ENCODE measurements at regions not wholly inside any gene's neighbourhood (a gene's known extent, or its start where the extent isn't known, plus 50 kb on each side); places are given as distances from the start of the nearest gene placed in this dataset.

DNA sequence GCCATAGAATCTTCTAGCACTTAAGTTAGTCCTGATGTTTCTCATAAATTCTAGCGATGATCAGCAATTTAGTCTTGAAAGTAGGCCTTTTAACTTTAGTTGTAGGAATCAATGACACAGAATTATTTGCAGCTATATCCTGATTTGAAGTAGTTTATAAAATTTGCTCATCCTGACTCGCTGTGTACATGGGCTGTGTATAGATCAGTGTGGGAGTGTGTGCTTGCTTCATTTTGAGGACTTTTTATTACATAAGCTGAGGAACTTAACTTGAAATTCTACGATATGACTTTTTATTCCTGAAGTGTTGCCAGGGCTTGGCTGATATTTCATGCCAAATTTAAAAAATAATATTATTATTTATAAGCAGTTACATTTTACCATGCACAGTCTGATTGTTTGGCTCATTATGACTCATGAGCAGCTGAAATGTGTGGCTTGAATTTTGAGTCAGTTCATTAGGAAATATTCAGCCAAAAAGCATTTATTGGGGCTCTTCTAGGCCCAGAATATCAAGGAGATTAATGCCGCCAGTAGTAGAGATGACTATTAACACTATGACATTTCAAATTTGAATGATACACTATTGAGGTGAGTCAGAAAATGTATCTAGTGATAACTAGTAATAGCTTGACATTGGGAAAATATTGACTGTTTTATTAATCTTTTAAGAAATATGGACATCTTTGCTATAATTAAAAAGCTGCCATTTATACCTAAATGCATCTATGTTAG is 128.9 kb upstream of the LIMCH1 start:
- 66 to 90% methylated on average over 4 of the region's 4 CpGs for WGBS, 2 donors
- Histone ChIP-seq H3K4me1 (peaks cover 0 to 18% (median 2%) of the 10 kb centered on the region in 4 donors), H3K27me3 (no peaks in the 10 kb centered on the region), H3K4me3 (no peak overlapping the region), H3K27ac (no peak overlapping the region), H3K9me3 (no peaks in the 10 kb centered on the region), H3K36me3 (no peaks in the 10 kb centered on the region)
- no peak for DNase-seq
- TF ChIP-seq, protein P1, sequence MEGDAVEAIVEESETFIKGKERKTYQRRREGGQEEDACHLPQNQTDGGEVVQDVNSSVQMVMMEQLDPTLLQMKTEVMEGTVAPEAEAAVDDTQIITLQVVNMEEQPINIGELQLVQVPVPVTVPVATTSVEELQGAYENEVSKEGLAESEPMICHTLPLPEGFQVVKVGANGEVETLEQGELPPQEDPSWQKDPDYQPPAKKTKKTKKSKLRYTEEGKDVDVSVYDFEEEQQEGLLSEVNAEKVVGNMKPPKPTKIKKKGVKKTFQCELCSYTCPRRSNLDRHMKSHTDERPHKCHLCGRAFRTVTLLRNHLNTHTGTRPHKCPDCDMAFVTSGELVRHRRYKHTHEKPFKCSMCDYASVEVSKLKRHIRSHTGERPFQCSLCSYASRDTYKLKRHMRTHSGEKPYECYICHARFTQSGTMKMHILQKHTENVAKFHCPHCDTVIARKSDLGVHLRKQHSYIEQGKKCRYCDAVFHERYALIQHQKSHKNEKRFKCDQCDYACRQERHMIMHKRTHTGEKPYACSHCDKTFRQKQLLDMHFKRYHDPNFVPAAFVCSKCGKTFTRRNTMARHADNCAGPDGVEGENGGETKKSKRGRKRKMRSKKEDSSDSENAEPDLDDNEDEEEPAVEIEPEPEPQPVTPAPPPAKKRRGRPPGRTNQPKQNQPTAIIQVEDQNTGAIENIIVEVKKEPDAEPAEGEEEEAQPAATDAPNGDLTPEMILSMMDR (IDR thresholded peaks at IDR 0.05) = no peak
- TF ChIP-seq POLR2AphosphoS5 (IDR thresholded peaks at IDR 0.05) = no peak
- TF ChIP-seq POLR2A (IDR thresholded peaks at IDR 0.05) = no peak
- TF ChIP-seq EP300 (IDR thresholded peaks at IDR 0.05) = no peak
- intact Hi-C loops (cut with DNase I) = no loop called here

DNA sequence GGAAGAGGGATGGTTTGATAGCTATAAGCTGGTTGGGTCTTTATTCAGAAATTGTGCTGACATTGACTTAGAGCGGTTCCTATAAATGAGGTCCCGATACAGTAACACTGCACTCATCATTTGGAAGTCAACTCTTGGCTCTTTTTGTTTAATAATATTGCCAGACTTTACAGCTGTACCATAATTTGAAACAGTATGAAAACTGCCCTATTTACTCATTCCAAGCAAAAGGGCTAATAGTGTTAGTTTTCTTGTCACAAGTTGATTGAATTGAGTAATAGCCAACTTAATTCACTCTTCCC is 128.4 kb upstream of the LIMCH1 start:
- DNase-seq = no peak
- H3K9me3 ChIP-seq = no peaks in the 10 kb centered on the region
- intact Hi-C loops (cut with DNase I) = no loop called here
- H3K4me3 ChIP-seq = no peak overlapping the region
- no peak overlapping the region for H3K27ac ChIP-seq
- 91 to 96% methylated on average over 2 of the region's 2 CpGs for WGBS, 2 donors
- H3K36me3 ChIP-seq = no peaks in the 10 kb centered on the region
- H3K27me3 ChIP-seq = no peaks in the 10 kb centered on the region
- no peak for TF ChIP-seq POLR2A (IDR thresholded peaks at IDR 0.05)
- no peak for TF ChIP-seq EP300 (IDR thresholded peaks at IDR 0.05)
- TF ChIP-seq, protein P1 (IDR thresholded peaks at IDR 0.05) = no peak
- no peak for TF ChIP-seq POLR2AphosphoS5 (IDR thresholded peaks at IDR 0.05)
- peaks cover 0 to 18% (median 2%) of the 10 kb centered on the region in 4 donors for H3K4me1 ChIP-seq

DNA sequence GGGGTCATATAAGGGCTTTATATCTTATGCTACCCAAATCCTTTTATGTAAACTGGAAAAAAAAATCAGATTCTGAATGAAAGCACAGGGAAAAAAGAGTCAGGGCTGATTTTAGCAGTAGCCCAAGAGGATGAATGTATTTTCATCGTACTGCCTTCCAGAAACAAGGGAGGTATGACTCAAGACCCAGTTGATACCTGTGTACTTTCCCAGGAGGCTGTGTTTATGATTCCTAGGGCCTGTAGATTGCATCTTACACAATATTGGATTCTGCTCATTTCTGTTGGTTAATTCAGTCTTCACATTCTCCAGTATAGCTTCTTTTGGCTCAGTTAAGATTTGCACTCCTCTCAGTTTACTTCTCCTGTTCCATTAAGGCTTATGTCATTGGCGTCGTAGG is 127.9 kb upstream of the LIMCH1 start:
- H3K36me3 ChIP-seq = no peaks in the 10 kb centered on the region
- no peaks in the 10 kb centered on the region for H3K9me3 ChIP-seq
- WGBS, 2 donors = 84 to 85% methylated on average over 3 of the region's 3 CpGs
- H3K4me1 ChIP-seq = peaks cover 0 to 18% (median 2%) of the 10 kb centered on the region in 4 donors
- no peak for DNase-seq
- H3K4me3 ChIP-seq = no peak overlapping the region
- H3K27ac ChIP-seq = no peak overlapping the region
- intact Hi-C loops (cut with DNase I) = no loop called here
- no peak for TF ChIP-seq EP300 (IDR thresholded peaks at IDR 0.05)
- no peak for TF ChIP-seq POLR2A (IDR thresholded peaks at IDR 0.05)
- TF ChIP-seq, protein P1 (IDR thresholded peaks at IDR 0.05) = no peak
- TF ChIP-seq POLR2AphosphoS5 (IDR thresholded peaks at IDR 0.05) = no peak
- no peaks in the 10 kb centered on the region for H3K27me3 ChIP-seq

DNA sequence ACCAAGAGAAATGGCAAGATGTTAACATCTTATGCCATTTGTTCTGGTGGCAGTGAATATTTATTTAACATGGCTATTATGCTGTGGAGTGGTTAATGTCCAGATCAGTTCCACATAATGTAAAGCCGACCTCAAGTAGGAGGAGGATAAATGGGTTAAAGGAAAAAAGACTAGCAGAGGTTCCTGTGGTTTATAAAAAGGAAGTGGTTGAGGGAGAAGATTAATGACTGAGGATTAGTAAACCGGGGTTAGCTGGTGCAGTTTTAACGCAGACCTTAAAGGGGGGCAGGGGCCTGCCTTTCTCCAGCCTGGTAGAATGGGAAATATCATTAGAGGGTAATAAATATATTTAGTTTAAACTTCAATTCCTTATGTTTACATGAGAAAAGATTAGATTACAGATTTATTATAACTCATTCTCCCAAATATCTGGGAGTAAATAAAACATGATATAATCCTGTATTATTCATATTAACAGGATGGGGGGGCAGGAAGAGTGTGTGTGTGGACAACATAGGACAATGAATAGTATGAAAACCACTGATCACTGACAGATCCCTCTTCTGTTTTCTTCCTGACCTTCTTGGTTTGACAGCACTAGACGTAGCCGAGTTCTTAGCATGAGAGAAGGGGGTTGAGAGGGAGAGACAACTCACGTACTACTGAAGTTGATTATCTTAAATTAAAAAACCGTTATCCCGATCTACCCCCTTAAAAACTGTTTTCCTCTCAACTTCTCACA is 124.1 kb upstream of the LIMCH1 start:
- no peak for DNase-seq

More for the DNA sequence above, 124.1 kb upstream of the LIMCH1 start:
- Histone ChIP-seq H3K27ac (no peak overlapping the region), H3K27me3 (no peaks in the 10 kb centered on the region), H3K36me3 (no peaks in the 10 kb centered on the region), H3K4me1 (peaks cover 0 to 19% (median 10%) of the 10 kb centered on the region in 4 donors), H3K4me3 (no peak overlapping the region), H3K9me3 (no peaks in the 10 kb centered on the region)
- WGBS, 2 donors = 48 to 74% methylated on average over 8 of the region's 8 CpGs
- TF ChIP-seq EP300 (IDR thresholded peaks at IDR 0.05) (no peak), POLR2AphosphoS5 (IDR thresholded peaks at IDR 0.05) (no peak), POLR2A (IDR thresholded peaks at IDR 0.05) (no peak)
- TF ChIP-seq, protein P1 (IDR thresholded peaks at IDR 0.05) = no peak
- intact Hi-C loops (cut with DNase I) = no loop called here

Measured in sigmoid colon (tissue), 6 donors.